ENCODE measurements at regions not wholly inside any gene's neighbourhood (a gene's known extent, or its start where the extent isn't known, plus 50 kb on each side); places are given as distances from the start of the nearest gene placed in this dataset.

GRCh38 chr4:179114615-179115014 lies 1672.4 kb upstream of the AGA start:
- no peaks in the 10 kb centered on the region for H3K36me3 ChIP-seq (ENCODE audit: control insufficient read depth, insufficient read depth, low read length)
- no peak overlapping the region for H4K8ac ChIP-seq (ENCODE audit: low read depth, low read length)
- H3K18ac ChIP-seq (ENCODE audit: low read length), result no peak overlapping the region
- WGBS (ENCODE audit: extremely low coverage, insufficient coverage, low lambda C conversion rate), result no CpG with 5 or more reads among the region's 1 CpG
- H2BK120ac ChIP-seq (ENCODE audit: low read depth, low read length), result no peak overlapping the region
- H4K5ac ChIP-seq (ENCODE audit: low read length), result no peak overlapping the region
- H3K4me1 ChIP-seq (ENCODE audit: control insufficient read depth, low read depth, low read length), result peaks cover 1% of the 10 kb centered on the region
- H2BK5ac ChIP-seq (ENCODE audit: low read length), result no peak overlapping the region
- H2AK5ac ChIP-seq (ENCODE audit: low read length), result no peak overlapping the region
- H3K4me3 ChIP-seq (ENCODE audit: low read length), result no peak overlapping the region
- no peak for DNase-seq
- no peaks in the 10 kb centered on the region for H3K79me2 ChIP-seq (ENCODE audit: control insufficient read depth, insufficient read depth, low read length)
- H3K56ac ChIP-seq (ENCODE audit: low read length), result no peak overlapping the region
- no peaks in the 10 kb centered on the region for H3K79me1 ChIP-seq (ENCODE audit: low read length)
- no peaks in the 10 kb centered on the region for H3K27me3 ChIP-seq (ENCODE audit: insufficient read depth, low read length, poor library complexity)
- H3K4ac ChIP-seq (ENCODE audit: low read depth, low read length), result no peak overlapping the region
- no peak overlapping the region for H2BK15ac ChIP-seq (replicated peaks; ENCODE audit: low read depth)
- H3K23ac ChIP-seq (ENCODE audit: low read length), result no peak overlapping the region
- H3K9ac ChIP-seq (ENCODE audit: low read length), result no peak overlapping the region
- H3K4me2 ChIP-seq (ENCODE audit: low read length), result no peak overlapping the region
- H3K27ac ChIP-seq (ENCODE audit: low read depth, low read length), result no peak overlapping the region

GRCh38 chr4:179116011-179116410 lies 1673.8 kb upstream of the AGA start:
- Histone ChIP-seq H3K27me3 (ENCODE audit: insufficient read depth, low read length, poor library complexity) (no peaks in the 10 kb centered on the region), H3K4me1 (ENCODE audit: control insufficient read depth, low read depth, low read length) (peaks cover 1% of the 10 kb centered on the region), H2BK5ac (ENCODE audit: low read length) (no peak overlapping the region), H3K4ac (ENCODE audit: low read depth, low read length) (no peak overlapping the region), H3K18ac (ENCODE audit: low read length) (peak overlapping the region; percentile 51), H3K27ac (ENCODE audit: low read depth, low read length) (no peak overlapping the region), H3K4me2 (ENCODE audit: low read length) (no peak overlapping the region), H4K5ac (ENCODE audit: low read length) (no peak overlapping the region), H3K79me1 (ENCODE audit: low read length) (no peaks in the 10 kb centered on the region), H3K4me3 (ENCODE audit: low read length) (no peak overlapping the region), H3K9ac (ENCODE audit: low read length) (no peak overlapping the region), H2BK15ac (replicated peaks; ENCODE audit: low read depth) (no peak overlapping the region), H3K79me2 (ENCODE audit: control insufficient read depth, insufficient read depth, low read length) (no peaks in the 10 kb centered on the region), H2AK5ac (ENCODE audit: low read length) (no peak overlapping the region), H3K36me3 (ENCODE audit: control insufficient read depth, insufficient read depth, low read length) (no peaks in the 10 kb centered on the region), H4K8ac (ENCODE audit: low read depth, low read length) (no peak overlapping the region), H3K23ac (ENCODE audit: low read length) (no peak overlapping the region), H3K56ac (ENCODE audit: low read length) (no peak overlapping the region), H2BK120ac (ENCODE audit: low read depth, low read length) (no peak overlapping the region)
- no CpG with 5 or more reads among the region's 2 CpGs for WGBS (ENCODE audit: extremely low coverage, insufficient coverage, low lambda C conversion rate)
- no peak for DNase-seq

- H3K4me3 ChIP-seq (ENCODE audit: low read length), result no peak overlapping the region
- WGBS (ENCODE audit: extremely low coverage, insufficient coverage, low lambda C conversion rate), result no CpG with 5 or more reads among the region's 2 CpGs
- H4K5ac ChIP-seq (ENCODE audit: low read length), result no peak overlapping the region
- no peaks in the 10 kb centered on the region for H3K79me2 ChIP-seq (ENCODE audit: control insufficient read depth, insufficient read depth, low read length)
- no peaks in the 10 kb centered on the region for H3K27me3 ChIP-seq (ENCODE audit: insufficient read depth, low read length, poor library complexity)
- H3K79me1 ChIP-seq (ENCODE audit: low read length), result no peaks in the 10 kb centered on the region
- DNase-seq, result no peak
- H3K18ac ChIP-seq (ENCODE audit: low read length), result no peak overlapping the region
- H2BK120ac ChIP-seq (ENCODE audit: low read depth, low read length), result no peak overlapping the region
- H3K56ac ChIP-seq (ENCODE audit: low read length), result no peak overlapping the region
- no peak overlapping the region for H3K27ac ChIP-seq (ENCODE audit: low read depth, low read length)
- H4K8ac ChIP-seq (ENCODE audit: low read depth, low read length), result no peak overlapping the region
- H3K4ac ChIP-seq (ENCODE audit: low read depth, low read length), result no peak overlapping the region
- H3K23ac ChIP-seq (ENCODE audit: low read length), result no peak overlapping the region
- no peak overlapping the region for H2AK5ac ChIP-seq (ENCODE audit: low read length)
- H3K4me1 ChIP-seq (ENCODE audit: control insufficient read depth, low read depth, low read length), result peaks cover 1% of the 10 kb centered on the region
- no peak overlapping the region for H3K9ac ChIP-seq (ENCODE audit: low read length)
- H2BK15ac ChIP-seq (replicated peaks; ENCODE audit: low read depth), result no peak overlapping the region
- H3K4me2 ChIP-seq (ENCODE audit: low read length), result no peak overlapping the region
- no peaks in the 10 kb centered on the region for H3K36me3 ChIP-seq (ENCODE audit: control insufficient read depth, insufficient read depth, low read length)
- H2BK5ac ChIP-seq (ENCODE audit: low read length), result no peak overlapping the region
These were observed 1674.3 kb upstream of the AGA start for GRCh38 chr4:179116581-179116980.

- Histone ChIP-seq H2BK5ac (ENCODE audit: low read length) (no peak overlapping the region), H3K79me2 (ENCODE audit: control insufficient read depth, insufficient read depth, low read length) (no peaks in the 10 kb centered on the region)
These were observed 1680.8 kb upstream of the AGA start for GRCh38 chr4:179123084-179123483.

GRCh38 chr4:179124419-179124818 lies 1682.2 kb upstream of the AGA start:
- Histone ChIP-seq H2BK120ac (ENCODE audit: low read depth, low read length) (no peak overlapping the region), H3K23ac (ENCODE audit: low read length) (no peak overlapping the region), H3K27me3 (ENCODE audit: insufficient read depth, low read length, poor library complexity) (no peaks in the 10 kb centered on the region), H3K9ac (ENCODE audit: low read length) (no peak overlapping the region), H4K8ac (ENCODE audit: low read depth, low read length) (no peak overlapping the region), H3K36me3 (ENCODE audit: control insufficient read depth, insufficient read depth, low read length) (no peaks in the 10 kb centered on the region), H3K18ac (ENCODE audit: low read length) (peak overlapping the region; percentile 90), H4K5ac (ENCODE audit: low read length) (no peak overlapping the region), H3K4me1 (ENCODE audit: control insufficient read depth, low read depth, low read length) (no peaks in the 10 kb centered on the region), H3K4ac (ENCODE audit: low read depth, low read length) (peak overlapping the region; percentile 31), H2BK15ac (replicated peaks; ENCODE audit: low read depth) (no peak overlapping the region), H3K79me2 (ENCODE audit: control insufficient read depth, insufficient read depth, low read length) (no peaks in the 10 kb centered on the region), H2AK5ac (ENCODE audit: low read length) (no peak overlapping the region), H3K27ac (ENCODE audit: low read depth, low read length) (no peak overlapping the region), H3K79me1 (ENCODE audit: low read length) (no peaks in the 10 kb centered on the region), H3K4me3 (ENCODE audit: low read length) (no peak overlapping the region), H2BK5ac (ENCODE audit: low read length) (no peak overlapping the region), H3K4me2 (ENCODE audit: low read length) (no peak overlapping the region), H3K56ac (ENCODE audit: low read length) (no peak overlapping the region)
- WGBS (ENCODE audit: extremely low coverage, insufficient coverage, low lambda C conversion rate), result no CpG with 5 or more reads among the region's 4 CpGs
- no peak for DNase-seq

More at GRCh38 chr4:179123084-179123483, 1680.8 kb upstream of the AGA start:
- H2BK120ac ChIP-seq (ENCODE audit: low read depth, low read length), result no peak overlapping the region
- no peak for DNase-seq
- no CpG with 5 or more reads among the region's 2 CpGs for WGBS (ENCODE audit: extremely low coverage, insufficient coverage, low lambda C conversion rate)
- no peak overlapping the region for H2BK15ac ChIP-seq (replicated peaks; ENCODE audit: low read depth)
- no peak overlapping the region for H3K23ac ChIP-seq (ENCODE audit: low read length)
- H3K36me3 ChIP-seq (ENCODE audit: control insufficient read depth, insufficient read depth, low read length), result no peaks in the 10 kb centered on the region
- H3K9ac ChIP-seq (ENCODE audit: low read length), result no peak overlapping the region
- no peak overlapping the region for H4K8ac ChIP-seq (ENCODE audit: low read depth, low read length)
- H3K4ac ChIP-seq (ENCODE audit: low read depth, low read length), result no peak overlapping the region
- no peaks in the 10 kb centered on the region for H3K79me1 ChIP-seq (ENCODE audit: low read length)
- H3K4me3 ChIP-seq (ENCODE audit: low read length), result no peak overlapping the region
- H3K56ac ChIP-seq (ENCODE audit: low read length), result no peak overlapping the region
- no peak overlapping the region for H4K5ac ChIP-seq (ENCODE audit: low read length)
- H3K27me3 ChIP-seq (ENCODE audit: insufficient read depth, low read length, poor library complexity), result no peaks in the 10 kb centered on the region
- no peaks in the 10 kb centered on the region for H3K4me1 ChIP-seq (ENCODE audit: control insufficient read depth, low read depth, low read length)
- H3K4me2 ChIP-seq (ENCODE audit: low read length), result no peak overlapping the region
- no peak overlapping the region for H3K18ac ChIP-seq (ENCODE audit: low read length)
- no peak overlapping the region for H3K27ac ChIP-seq (ENCODE audit: low read depth, low read length)
- H2AK5ac ChIP-seq (ENCODE audit: low read length), result no peak overlapping the region

- no peak overlapping the region for H2BK120ac ChIP-seq (ENCODE audit: low read depth, low read length)
- peak; percentile 58 for DNase-seq
- H3K18ac ChIP-seq (ENCODE audit: low read length), result no peak overlapping the region
These were observed 1682.7 kb upstream of the AGA start for GRCh38 chr4:179124957-179125356.

More at GRCh38 chr4:179124957-179125356, 1682.7 kb upstream of the AGA start:
- Histone ChIP-seq H2BK15ac (replicated peaks; ENCODE audit: low read depth) (no peak overlapping the region), H3K79me1 (ENCODE audit: low read length) (no peaks in the 10 kb centered on the region), H3K23ac (ENCODE audit: low read length) (no peak overlapping the region), H3K27ac (ENCODE audit: low read depth, low read length) (no peak overlapping the region), H3K4ac (ENCODE audit: low read depth, low read length) (no peak overlapping the region), H3K9ac (ENCODE audit: low read length) (no peak overlapping the region), H3K4me3 (ENCODE audit: low read length) (no peak overlapping the region), H3K56ac (ENCODE audit: low read length) (no peak overlapping the region), H4K8ac (ENCODE audit: low read depth, low read length) (no peak overlapping the region), H3K4me1 (ENCODE audit: control insufficient read depth, low read depth, low read length) (no peaks in the 10 kb centered on the region), H2AK5ac (ENCODE audit: low read length) (no peak overlapping the region), H2BK5ac (ENCODE audit: low read length) (no peak overlapping the region), H4K5ac (ENCODE audit: low read length) (no peak overlapping the region), H3K4me2 (ENCODE audit: low read length) (no peak overlapping the region), H3K27me3 (ENCODE audit: insufficient read depth, low read length, poor library complexity) (no peaks in the 10 kb centered on the region), H3K36me3 (ENCODE audit: control insufficient read depth, insufficient read depth, low read length) (no peaks in the 10 kb centered on the region), H3K79me2 (ENCODE audit: control insufficient read depth, insufficient read depth, low read length) (no peaks in the 10 kb centered on the region)
- WGBS (ENCODE audit: extremely low coverage, insufficient coverage, low lambda C conversion rate), result no CpG with 5 or more reads among the region's 1 CpG

Data from mesendoderm (in vitro differentiated cells).